Left renal pelvis (tissue), 4 donors: ENCODE measurements at regions not wholly inside any gene's neighbourhood (a gene's known extent, or its start where the extent isn't known, plus 50 kb on each side); places are given as distances from the start of the nearest gene placed in this dataset.

ENCODE experiments used
- DNase-seq, 4 donors: peaks; one replicate each; pipeline ENCODE4 v3.0.0-alpha.2; 2013; ENCODE audit warnings: low read depth in 4 of 4, low spot score in 3 of 4

DNA sequence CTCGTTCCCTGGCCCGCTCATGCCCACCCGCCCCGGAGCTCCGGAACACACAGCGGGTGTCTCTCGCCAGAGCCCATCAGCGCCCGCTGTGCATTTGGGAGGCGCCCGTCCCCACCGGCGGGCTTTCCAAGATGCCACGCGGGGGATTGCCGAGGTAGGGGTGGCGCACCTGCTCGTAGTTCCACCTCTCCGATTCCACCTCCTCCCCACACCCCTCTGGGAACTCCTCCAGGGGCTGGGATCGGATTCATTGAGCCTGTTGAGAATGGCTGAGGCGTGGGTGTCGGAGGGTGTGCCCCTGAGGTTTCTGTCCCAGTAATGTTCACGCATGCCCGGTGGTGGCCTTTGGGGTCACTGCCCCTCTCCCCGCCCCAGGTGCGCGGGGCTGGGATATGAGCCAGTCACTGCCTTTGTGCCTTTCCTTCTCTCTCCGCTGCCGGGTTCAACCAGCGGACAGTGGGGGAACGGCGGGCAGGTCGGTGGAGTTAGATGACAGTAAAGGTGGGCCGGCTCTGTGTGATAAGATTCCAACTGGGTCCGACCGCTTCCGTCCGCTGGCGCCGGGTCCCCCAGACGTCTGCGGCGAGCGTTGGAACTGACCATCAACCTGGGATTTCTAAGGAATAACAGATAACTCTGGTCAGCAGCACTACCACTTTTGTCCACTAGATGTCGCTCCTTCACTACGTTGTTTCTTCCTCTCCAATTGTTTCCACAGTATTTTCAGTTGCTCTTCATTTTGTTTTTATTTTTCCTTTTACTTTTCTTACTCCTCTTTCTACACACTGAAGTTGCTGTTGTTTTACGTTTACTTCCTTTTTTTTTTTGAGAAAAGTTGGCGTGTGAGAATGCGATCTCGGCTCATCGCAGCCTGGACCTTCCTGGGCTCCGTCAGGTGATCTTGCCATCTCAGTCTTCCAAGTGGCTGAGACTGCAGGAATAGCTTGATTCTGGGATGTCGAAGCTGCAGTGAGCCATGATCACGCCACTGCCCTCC is 178.1 kb upstream of the ALG10B start:
- peak; percentile 18 to 48 (median 41) for DNase-seq

DNA sequence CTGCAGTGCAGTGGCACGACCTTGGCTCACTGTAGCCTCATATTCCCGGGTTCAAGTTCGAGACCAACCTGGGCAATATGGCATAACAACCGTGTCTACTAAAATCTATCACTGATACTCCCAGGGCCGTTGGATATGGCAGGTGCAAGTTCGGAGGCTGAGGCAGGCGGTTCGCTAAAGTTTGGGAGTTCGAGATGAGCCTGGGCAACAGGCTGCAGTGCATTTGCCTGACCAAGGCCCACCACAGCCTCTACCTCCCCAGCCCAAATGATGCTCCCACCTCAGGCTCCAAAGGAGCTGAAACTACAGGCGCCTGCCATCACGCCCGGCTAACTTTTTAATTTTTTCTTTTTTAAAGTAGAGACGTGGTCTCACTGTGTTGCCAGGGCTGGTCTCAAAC is 177.1 kb upstream of the ALG10B start:
- no peak for DNase-seq

DNA sequence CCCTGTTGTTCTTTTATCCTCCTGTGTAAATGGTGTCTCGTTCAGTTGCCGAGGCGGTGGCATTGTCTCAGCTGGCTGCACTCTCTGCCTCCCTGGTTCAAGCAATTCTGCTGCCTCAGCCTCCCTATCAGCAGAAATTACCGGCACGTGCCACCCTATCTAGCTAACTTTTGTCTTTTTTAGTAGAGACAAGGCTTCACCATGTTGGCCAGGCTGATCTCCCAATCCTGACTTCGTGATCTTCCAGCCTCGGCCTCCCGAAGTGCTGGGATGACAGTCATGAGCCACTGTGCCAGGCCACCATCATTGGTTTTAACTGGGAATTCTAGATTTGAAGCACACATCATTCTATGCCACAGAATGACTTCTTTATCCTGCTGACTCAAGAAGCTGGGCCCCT is 175.3 kb upstream of the ALG10B start:
- DNase-seq = no peak

DNA sequence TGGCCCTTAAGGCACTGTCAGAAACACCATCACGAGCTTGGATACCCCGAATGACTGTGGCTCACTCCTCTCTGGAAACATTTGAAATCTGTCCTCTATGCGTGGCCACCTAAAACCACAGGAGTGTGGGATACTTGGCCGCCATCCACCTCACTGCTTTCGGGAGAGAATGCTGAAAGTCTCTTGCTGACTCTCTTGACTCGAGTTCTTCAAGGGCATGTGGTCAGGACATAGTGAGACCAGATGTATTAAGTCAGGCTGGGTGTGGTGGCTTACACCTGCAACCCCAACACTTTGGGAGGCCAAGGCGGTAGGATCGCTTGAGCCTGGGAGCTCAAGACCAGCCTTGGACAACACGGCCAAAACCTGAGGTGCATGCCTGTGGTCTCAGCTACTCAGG is 174.7 kb upstream of the ALG10B start:
- DNase-seq = no peak

DNA sequence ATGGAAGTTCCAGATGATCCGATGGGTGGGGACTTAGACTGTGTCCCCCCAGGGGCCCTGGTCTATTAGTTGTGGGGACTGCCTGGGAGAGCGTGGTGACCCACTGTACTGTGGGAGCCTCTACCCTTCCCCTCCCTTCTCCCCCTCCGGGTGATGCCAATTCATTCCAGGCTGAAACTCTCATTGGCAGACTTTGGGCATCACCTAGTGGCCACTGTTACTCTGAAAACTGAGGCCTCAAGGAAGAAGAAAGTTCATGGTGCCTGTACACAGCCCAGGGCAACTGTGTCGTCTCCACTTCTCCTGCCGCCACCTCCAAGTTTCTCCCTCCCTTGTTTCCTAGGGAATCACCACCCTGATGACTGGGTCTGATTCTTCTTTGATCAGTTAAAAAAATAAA is 173.6 kb upstream of the ALG10B start:
- no peak for DNase-seq

DNA sequence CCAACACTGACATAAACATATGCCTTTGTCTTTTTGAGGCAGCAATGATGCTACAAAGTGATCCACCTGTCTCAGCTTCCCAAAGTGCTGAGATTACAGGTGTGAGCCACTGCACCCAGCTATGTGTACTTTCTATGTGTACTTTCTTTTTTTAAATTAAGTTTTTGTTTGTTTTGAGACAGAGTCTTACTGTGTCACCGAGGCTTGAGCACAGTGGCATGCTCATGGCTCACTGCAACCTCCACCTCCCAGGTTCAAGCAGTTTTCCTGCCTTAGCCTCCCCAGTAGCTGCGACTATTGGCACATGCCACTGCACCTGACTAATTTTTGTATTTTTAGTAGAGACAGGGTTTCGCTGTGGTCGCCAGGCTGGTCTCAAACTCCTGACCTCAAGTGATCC is 172.5 kb upstream of the ALG10B start:
- no peak for DNase-seq

DNA sequence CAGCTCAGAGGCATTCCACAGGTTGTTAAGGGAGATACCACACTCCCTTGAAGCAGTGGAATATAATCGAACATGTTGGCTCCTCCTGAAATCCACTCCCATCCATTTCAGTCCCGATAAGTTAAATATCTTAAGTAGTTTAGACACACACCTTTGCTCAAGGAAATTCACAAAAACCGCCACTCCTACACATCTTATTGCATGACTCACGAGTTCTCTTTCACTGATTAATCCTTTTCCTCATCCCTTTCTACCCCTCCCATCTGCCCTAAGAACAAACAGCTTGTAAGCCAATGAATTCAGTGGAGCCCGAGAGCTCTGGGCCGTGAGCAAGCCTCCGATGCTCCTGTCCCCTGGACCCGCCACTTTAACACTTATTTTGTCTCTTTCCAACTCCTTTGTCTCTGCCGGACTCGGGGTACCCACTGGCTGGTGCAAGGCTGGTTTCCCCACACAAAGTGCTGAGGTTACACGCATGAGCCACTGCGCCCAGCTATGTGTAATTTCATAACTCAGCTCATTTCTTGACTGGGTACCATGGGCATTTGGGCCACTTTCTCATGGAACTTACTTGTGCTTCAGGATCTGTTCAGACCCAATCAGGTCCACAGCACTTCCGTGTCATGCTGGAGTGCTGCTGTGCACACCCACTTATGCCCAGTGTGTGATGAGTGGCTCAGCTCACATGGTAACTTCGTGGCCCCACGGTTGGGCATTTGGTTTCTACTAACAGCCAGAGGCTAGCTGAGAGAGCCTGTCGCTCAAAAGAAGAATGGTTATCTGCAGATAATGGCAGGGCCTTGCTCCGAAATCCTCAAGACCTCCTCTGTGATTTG is 171.8 kb upstream of the ALG10B start:
- no peak for DNase-seq

DNA sequence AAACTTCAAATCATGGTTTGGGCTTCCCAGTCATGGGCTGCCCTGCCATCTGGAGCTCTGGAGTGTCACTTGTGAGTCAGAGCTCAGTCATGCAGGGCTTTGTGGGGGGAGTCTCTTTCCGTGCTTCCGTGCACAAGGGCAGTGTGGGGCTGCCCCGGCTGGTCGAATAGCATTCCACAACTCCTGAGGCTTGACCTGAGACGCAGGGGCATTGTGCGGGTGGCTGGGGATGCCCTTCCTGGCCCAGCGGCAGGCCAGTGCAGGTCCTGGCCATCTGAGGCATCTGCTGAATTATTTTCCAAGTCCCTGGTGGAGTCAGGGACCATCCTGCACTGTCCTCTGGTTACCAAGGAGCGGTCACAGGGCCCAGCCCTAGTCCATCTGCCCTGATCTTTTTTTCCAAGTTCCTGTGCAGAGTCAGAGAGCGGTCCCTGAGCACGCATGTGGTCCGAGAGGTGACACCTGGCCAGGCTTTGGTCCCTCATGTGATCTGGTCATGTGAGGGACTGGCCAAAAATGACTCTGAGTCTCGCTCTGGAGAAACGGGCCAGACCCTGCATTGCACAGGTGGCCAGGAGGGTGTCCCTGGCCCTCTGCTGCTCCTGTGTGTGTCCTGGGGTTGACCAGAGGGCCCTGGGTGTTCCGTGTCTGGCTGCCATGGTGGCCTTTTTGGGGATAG is 167.0 kb upstream of the ALG10B start:
- no peak for DNase-seq

DNA sequence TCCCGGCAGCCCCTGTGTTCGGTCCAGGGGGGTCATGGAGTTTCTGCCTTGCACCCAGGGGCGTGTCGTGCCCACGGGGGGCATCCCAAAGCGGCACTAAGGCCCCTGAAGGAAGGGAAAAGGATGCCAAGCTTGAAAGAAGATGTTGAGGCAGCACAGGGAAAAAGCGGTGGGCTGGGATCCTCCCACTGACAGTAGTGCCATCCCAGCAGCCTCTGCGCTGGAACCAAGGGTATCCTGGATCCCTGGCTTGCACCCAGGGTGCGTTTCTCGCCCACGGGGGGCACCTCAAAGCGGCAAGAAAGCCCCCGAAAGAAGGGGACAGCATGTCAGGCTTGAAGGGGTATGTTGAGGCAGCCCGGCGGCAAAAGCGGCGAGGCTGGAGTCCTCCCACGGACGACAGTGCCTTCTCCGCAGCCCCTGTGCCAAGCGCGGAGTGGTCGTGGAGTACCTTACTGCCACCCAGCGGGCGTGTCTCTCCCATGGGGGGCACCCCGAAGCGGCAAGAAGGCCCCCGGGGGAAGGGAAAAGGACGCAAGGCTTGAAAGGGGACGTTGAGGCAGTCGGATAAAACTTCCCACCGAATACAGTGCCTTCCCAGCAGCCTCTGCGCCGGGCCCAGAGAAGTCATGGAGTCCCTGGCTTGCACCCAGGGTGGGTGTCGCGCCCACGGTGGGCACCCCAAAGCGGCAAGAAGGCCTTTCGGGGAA is 164.4 kb upstream of the ALG10B start:
- no peak for DNase-seq

DNA sequence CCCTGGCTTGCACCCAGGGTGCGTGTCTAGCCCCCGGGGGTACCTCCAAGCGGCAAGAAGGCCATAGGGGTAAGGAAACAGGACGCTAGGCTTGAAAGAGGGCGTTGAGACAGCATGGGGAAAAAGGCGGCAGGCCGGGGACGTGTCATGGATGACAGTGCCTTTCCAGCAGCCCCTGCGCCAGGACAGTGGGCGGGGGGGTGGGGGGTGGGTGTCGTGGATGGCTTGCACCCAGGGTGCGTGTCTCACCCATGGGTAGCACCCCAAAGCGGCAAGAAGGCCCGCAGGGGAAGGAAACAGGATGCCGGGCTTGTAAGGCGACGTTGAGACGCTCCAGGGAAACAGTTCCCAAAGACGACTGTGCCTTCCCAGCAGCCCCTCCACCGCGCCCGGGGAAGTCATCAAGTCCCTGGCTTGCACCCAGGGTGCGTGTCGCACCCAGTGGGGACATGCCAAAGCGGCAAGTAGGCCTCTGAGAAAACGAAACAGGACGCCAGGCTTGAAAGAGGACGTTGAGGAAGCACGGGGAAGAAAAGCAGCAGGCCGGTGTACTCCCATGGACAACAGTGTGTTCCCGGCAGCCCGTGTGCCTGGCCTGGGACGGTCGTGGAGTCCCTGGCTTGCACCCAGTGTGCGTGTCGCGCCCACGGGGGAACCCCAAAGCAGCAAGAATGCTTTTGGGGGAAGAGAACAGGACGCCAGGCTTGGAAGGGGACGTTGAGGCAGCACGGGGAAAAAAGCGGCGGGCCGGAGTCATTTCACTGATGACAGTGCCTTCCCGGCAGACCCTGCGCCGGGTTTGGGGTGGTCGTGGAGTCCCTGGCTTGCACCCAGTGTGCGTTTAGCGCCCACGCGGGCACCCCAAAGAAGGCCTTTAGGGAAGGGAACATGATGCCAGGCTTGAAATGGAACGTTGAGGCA is 163.5 kb upstream of the ALG10B start:
- DNase-seq = no peak

DNA sequence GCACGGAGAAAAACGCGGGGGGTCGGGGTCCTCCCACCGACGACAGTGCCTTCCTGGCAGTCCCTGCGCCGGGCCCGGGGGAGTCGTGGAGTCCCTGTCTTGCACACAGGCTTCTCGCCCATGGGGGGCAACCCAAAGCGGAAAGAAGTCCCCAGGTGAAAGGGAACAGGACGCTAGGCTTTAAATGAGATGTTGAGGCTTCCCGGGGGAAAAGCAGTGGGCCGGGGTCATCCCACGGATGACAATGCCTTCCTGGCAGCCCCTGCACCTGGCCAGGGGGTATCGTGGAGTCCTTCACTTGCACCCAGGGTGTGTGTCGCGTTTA is 162.9 kb upstream of the ALG10B start:
- DNase-seq = no peak

DNA sequence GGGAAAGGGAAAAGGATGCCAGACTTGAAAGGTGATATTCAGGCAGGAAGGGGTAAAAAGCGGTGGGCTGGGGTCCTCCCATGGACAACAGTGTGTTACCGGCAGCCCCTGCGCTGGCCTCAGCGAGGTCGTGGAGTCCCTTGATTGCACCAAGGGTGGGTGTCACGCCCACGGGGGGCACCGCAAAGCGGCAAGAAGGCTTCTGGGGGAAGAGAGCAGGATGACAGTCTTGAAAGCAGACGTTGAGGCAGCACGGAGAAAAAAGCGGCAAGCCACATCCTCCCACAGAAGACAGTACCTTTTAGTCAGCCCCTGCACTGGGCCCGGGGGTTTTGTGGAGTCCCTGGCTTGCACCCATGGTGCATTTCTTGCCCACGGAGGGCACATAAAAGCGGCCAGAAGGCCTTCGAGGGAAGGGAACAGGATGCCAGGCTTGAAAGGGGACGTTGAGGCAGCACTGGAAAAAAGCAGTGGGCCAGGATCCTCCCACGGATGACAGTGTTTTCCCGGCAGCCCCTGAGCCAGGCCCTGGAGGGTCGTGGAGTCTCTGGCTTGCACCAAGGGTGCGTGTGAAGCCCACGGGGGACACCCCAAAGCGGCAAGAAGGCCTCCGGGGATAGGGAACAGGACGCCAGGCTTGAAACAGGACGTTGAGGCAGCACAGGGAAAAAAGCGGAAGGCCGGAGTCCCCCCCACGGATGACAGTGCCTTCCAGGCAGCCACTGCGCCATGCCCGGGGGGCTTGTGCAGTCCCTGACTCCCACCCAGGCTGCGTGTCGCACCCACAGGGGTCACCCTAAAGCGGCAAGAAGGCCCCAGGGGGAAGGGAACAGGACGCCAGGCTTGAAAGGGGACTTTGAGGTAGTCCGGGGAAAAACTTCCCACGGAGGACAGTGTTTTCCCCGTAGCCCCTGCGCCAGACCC is 162.2 kb upstream of the ALG10B start:
- no peak for DNase-seq

DNA sequence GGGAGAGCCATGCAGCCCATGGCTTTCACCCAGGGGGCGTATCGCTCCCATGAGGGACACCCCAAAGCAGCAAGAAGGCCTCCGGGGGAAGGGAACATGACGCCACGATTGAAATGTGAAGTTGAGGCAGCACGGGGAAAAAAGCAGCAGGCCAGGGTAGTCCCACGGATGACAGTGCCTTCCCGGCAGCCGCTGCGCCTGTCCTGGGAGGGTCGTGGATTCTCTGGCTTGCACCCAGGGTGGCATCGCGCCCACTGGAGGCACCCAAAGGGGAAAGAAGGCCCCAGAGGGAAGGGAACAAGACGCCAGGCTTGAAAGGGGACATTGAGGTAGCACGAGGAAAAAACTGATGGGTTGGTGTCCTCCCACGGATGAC is 161.6 kb upstream of the ALG10B start:
- DNase-seq = no peak

DNA sequence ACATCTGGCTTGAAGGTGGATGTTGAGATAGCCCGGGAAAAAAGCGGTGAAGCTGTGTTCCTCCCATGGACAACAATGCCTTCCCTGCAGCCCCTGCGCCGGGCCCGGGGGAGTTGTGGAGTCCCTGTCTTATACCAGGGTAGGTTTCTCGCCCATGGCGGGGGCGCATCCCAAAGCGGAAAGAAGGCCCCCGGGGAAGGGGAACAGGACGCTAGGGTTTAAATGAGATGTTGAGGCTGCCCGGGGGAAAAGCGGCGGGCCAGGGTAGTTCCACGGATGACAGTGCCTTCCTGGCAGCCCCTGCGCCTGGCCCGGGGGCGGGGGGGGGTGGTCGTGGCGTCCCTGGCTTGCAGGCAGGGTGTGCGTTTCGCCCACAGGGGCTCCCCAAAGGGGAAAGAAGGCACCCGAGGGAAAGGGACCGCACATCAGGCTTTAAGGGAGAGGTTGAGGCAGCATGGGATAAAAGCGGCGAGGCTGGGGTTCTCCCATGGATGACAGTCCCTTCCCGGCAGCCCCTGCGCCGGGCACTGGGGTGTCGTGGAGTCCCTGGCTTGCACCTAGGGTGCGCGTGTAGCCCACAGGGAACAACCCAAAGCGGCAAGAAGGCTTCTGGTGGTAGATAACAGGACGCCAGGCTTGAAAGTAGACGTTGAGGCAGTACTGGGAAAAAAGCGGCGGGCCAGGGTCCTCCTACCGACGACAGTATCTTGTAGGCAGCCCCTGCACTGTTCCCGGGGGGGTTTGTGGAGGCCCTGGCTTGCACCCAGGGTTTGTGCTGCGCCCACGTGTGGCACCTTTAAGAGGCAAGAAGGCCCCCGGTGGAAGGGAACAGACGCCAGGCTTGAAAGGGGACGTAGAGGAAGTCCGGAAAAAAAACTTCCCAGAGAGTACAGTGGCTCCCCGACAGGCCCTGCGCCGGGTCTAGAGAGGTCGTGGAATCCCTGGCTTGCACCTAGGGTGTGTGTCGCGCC is 160.8 kb upstream of the ALG10B start:
- no peak for DNase-seq

DNA sequence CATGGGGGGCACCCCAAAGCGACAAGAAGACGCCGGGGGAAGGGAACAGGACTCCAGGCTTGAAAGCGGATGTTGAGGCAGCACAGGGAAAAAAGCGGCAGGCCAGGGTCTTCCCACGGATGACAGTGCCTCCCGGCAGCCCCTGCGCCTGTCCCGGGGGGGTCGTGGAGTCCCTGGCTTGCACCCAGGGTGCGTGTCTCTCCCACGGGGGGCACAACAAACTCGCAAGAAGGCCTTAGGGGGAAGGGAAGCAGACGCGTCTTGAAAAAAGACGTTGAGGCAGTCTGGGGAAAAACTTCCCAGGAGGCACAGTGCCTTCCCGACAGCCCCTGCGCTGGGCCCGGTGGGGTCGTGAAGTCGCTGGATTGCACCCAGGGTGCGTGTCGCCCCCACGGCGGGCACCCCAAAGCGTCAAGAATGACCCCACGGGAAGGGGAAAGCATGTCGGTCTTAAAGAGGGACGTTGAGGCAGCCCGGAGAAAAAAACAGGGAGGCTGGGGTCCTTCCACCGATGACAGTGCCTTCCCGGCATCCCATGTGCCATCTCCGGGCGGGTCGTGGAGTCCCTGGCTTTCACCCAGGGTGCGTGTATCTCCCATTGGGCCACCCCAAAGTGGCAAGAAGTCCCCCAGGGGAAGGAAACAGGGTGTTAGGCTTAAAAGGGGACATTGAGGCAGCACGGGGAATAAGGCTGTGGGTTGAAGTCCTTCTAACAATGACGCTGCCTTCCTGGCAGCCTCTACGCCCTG is 159.9 kb upstream of the ALG10B start:
- no peak for DNase-seq

DNA sequence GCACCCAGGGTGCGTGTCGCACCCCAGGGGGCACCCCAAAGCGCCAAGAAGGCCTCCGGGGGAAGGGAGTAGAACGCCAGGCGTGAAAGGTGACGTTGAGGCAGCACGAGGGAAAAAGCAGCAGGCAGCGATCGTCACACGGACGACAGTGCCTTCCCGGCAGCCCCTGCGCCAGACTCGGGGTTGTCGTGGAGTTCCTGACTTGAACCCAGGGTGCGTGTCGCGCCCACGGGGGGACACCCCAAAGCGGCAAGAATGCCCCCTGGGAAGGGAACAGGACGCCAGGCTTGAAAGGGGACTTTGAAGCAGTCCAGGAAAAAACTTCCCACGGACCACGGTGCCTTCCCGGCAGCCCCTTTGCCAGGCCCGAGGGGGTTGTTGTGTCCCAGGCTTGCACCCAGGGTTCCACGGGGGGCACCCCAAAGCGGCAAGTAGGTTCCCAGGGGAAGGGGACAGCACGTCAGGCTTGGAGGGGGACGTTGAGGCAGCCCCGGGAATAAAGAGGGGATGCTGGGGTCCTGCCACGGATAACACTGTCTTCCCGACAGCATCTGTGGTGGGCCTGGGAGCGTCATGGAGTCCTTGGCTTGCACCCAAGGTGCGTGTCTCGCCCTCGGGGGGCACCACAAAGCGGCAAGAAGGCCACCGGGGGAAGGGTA is 159.2 kb upstream of the ALG10B start:
- DNase-seq = no peak
